GM12875 (cell line): ENCODE measurements at regions not wholly inside any gene's neighbourhood (a gene's known extent, or its start where the extent isn't known, plus 50 kb on each side); places are given as distances from the start of the nearest gene placed in this dataset.

Experiments used
- H3K4me3 ChIP-seq: one replicate; pipeline ENCODE4 v1.5.1; 2011; ENCODE audit warnings: low read depth, low read length, control low read depth
- TF ChIP-seq, protein P1 (sequence below): IDR thresholded peaks from 2 replicates; pipeline ENCODE4 v1.5.1; 2011; ENCODE audit warnings: low read depth, mild to moderate bottlenecking, control low read depth, inconsistent platforms, low read length, moderate library complexity, borderline replicate concordance; ENCODE audit not compliant: insufficient read depth

DNA sequence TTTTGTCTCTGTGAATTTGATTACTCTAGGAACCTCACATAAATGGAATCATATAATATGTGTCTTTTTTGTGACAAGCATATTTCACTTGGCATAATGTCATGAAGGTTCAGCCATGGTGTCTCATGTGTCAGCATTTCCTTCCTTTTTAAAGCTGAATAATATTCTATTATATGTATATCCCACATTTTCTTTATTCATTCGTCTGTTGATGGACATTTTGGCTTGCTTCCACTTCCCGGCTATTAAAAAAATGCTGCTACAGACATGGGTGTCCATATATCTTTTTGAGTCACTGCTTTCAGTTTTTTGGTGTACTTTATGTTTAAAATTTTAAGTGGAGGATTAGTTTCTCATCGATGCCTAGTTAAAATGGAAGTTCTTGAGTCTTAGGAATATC lies 59.8 kb upstream of the C5orf63 start:
- H3K4me3 ChIP-seq, result no peak overlapping the region
- TF ChIP-seq, protein P1, sequence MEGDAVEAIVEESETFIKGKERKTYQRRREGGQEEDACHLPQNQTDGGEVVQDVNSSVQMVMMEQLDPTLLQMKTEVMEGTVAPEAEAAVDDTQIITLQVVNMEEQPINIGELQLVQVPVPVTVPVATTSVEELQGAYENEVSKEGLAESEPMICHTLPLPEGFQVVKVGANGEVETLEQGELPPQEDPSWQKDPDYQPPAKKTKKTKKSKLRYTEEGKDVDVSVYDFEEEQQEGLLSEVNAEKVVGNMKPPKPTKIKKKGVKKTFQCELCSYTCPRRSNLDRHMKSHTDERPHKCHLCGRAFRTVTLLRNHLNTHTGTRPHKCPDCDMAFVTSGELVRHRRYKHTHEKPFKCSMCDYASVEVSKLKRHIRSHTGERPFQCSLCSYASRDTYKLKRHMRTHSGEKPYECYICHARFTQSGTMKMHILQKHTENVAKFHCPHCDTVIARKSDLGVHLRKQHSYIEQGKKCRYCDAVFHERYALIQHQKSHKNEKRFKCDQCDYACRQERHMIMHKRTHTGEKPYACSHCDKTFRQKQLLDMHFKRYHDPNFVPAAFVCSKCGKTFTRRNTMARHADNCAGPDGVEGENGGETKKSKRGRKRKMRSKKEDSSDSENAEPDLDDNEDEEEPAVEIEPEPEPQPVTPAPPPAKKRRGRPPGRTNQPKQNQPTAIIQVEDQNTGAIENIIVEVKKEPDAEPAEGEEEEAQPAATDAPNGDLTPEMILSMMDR, result no peak

DNA sequence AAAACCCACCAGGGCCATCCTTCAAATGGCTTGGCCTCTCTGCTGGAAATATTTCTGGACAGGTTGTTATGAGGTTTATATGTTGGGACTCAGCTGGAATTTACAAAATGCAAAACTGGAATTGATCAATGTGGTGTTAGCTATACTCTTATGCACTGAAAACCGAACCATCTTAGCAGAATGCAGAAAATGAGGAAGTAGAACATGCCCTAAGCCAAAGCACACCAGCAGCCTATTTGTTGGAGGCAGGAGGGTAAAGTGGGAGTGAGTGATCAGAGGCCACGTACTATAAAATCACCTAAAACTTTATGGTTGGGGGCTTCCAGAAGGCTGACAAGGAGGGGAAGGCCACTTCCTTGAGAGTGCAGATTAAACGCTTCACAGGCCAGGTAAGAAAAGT lies 63.6 kb upstream of the C5orf63 start:
- TF ChIP-seq, protein P1, result no peak
- no peak overlapping the region for H3K4me3 ChIP-seq

DNA sequence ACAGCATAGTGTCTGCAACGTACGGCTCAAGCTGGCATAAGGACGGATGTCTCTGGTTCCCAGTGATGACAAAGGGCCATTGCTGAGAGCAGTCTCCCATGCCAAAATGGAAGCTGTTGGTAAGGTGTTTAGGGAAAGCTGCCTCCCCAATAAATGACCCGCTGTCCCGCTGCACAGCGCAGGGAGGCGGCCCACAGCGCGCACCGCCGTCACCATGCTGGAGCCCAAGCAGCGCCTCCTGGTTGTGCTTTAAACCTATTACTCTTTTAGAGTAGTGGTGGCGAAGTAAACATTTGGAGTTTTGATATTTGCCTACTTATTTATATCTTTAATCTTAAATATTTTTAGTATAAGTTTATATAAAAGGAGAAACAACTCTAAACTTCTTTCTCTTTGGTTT lies 70.4 kb upstream of the C5orf63 start:
- no peak overlapping the region for H3K4me3 ChIP-seq
- TF ChIP-seq, protein P1, result no peak

DNA sequence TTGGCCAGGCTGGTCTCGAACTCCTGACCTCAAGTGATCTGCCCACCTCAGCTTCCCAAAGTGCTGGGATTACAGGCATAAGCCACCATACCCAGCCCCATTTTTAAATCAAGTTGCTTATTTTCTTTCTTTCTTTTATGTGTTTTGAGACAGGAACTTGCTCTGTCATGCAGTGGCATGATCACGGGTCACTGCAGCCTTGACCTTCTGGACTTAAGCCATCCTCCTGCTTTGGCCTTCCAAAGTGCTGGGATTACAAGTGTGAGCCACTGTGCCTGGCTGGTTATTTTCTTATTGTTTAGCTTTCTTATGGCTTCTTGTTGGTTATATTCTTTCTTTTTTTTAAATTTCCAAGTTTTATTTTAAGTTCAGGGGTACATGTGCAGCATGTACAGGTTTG lies 79.7 kb upstream of the C5orf63 start:
- TF ChIP-seq, protein P1, result no peak
- H3K4me3 ChIP-seq, result no peak overlapping the region

DNA sequence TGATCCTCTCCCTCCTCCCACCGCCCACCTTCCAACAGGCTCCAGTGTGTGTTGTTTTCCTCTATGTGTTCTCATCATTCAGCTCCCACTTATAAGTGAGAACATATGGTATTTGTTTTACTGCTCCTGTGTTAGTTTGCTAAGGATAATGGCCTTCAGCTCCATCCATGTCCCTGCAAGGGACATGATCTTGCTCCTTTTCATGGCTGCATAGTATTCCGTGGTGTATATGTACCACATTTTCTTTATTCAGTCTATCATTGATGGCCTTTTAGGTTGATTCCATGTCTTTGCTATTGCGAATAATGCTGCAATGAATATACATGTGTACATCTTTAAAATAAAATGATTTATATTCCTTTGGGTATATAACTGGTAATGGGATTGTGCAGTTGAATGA lies 80.2 kb upstream of the C5orf63 start:
- TF ChIP-seq, protein P1, result no peak
- no peak overlapping the region for H3K4me3 ChIP-seq

DNA sequence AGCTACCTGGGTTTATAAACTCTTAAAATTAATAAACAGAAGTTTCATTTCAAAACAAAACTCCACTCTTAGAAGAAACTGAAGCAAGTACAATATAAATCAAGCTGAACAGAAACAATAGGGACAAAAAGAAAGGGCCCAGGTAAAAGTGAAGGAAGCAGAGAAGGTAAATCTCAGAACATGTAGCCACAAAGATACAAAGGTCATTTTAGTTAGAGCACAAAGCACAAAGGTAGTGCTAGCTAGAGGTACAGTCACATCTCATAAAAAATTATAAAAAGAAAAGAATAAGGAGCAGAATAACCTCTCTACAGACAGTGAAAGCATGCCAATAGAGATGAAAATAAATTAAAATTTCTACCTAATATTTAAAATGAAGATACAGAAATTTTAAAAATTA lies 90.4 kb upstream of the C5orf63 start:
- no peak overlapping the region for H3K4me3 ChIP-seq
- TF ChIP-seq, protein P1, result no peak

DNA sequence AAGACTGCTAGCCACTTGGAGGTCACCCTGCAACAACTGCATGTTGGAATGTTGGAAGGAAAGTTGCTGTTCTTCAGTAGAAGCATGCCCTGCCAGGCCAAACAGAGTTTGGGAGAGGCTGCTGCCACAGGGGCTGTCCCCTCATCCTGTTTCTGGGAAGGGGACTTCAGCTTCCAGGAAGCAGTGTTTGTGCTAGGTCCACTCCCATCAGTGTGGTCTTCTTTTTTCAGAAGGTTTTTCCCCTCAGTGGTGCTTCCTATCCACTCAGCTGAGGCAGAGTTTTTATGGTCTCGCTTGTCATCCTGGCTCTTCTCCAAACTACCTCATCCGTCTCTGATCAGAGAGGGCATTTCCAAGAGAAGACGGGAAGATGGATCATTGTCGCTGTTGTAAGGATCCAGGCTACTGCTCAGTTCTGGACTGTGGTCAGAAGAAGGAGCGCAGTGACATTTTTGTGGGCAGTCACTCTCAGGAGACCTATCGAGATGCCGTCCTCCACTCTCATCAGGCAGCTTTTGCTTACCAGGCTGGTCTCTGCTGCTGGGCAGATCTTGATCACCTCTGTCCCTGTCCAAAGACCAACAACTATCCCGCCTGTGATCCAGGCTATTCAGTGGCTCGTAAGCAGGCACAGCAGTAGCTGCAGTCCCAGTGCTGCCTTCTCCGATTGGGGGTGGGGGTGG lies 97.8 kb upstream of the C5orf63 start:
- no peak overlapping the region for H3K4me3 ChIP-seq
- TF ChIP-seq, protein P1, result no peak
